HG03196 (cell line): ENCODE measurements at regions not wholly inside any gene's neighbourhood (a gene's known extent, or its start where the extent isn't known, plus 50 kb on each side); places are given as distances from the start of the nearest gene placed in this dataset.

Experiments used
- ATAC-seq: cut with Tn5 transposase; IDR thresholded peaks from one replicate; pipeline ENCODE4 v1.9.1; 2021; ENCODE audit not compliant: unreplicated experiment

DNA sequence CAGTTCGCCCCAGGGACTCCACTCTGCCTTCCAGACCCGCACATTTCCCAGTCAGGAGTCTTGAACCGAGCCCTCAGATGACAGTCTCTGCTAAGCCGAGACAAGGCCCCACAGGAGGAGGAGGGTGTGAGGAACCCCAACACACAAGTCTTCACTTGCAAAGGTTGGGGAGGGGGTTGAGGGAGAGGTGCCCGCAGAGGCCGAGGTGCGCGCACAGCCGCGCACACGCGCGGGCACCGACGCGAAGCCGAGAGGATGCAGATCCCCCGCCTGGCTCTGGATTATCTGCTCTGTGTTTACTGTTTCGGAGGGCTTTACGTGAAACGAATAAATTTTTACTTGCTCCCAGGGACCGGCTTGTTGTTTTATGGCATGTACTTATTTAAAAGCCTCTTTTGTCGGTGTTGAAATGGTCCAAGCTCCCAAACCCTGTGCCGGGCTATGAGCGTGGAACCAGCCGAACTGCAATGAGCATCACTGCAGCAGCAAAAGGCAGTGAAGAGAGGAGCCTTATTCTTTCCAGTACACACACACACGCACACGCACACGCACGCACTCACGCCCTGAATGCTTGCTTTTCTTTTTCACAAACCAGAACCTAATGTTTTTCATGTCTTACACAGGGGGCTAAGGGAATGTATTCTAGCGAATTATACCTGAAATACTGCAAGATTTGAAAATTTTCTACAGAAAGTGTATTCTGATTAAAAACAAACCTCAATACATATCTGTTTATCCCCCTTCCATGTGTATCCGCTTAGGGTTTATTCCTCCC lies 297.7 kb downstream of the PARP8 start:
- ATAC-seq = no peak

DNA sequence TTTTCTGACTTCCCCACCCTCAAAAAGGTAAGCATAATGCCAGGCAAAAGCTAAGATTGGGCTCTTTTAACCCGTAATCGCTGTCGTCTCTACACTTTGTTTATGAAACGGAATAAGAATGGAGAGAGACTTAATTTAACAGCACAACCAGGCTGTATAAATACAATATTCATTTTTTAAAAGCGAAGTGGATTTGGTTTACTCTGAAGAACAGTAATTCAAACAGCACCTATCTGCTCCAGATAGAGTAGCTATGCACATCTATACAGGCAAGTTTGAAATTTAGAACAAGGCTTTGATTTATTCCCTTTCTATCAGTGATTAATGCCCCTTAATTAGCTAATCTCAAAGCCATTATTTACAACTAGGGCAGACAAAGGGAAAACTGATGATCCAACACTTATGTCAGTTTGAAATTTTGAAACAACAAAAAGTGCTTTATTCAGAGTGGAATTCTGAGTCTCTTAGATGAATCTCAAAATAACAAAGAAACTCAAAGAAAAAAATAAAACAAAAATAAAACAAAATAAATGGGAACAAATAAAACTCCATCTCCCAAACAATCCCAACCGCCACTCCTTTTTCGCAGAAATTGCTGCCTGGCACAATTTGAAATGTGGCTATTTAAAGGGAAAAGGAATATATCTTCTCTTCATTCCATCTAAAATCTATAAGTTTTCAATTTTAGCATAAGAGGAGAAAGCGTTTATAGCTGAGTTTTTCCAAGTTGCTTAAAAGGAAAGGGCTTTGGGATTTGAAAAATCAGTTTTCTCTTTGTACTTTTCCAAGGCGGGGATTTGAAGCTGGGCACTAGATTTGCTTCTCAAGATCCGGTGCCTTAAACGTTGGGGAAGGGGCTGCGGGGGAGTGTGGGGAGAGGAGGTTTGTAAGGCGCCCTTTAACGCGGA lies 298.6 kb downstream of the PARP8 start:
- no peak for ATAC-seq

DNA sequence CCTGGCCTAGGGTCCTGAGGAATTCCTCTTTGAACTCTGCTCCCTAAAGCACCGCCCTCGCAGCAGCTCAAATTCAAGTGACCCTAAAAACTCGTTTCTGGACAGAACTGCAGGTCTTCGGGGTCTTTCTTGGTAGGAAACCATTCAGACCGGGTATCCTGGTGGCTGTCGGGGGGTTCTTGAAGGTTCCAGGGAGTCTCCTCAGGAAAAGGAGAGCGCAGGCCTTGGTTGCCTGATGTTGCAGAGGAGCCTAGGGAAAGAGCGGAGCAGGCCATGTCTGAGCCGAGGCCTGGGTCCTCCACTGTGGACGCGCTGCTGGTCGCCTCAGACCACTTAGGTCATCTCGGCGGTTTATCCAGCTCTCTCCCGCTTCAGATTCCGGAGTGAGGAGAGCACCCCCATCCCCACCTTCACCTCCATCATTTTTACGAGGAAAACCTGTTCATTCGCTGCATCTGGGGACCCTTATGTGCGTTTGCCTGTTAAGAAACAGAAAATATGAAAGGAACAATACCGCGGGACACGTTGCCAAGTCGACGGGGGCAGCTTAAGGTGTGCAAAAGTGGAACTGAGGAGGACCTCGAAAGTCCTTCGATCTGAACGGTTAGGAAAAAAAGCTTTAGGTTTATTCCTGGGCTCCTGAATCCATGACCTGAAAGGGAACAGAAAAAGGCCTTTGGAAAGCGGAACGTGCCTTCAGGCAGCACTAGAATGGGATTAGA lies 299.4 kb downstream of the PARP8 start:
- ATAC-seq = no peak

DNA sequence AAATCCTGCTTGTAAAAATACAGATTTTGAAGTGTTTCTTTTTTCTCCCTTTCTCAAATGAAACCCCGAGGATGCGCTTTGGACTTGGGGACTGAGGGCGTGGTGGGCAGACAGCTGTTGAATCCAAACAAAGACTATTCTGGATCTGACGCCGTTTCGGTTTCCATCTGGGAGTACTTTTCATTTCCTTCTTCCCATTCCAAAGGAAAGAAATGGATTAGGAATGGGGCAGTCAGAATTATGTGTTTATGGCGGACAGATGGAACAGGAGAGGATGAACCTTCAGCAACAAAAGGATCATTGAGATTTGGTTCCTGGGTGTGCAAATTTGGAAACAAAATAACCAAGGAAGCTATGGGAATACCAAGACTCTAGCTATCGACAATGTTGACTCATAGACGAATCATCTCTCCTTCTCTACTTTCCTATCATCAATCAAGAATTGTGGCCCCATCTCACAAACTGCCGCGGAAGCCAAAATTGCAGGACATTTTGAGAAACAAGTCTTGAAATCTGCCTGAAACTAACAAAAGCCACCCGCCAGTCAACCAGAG lies 300.6 kb downstream of the PARP8 start:
- no peak for ATAC-seq

DNA sequence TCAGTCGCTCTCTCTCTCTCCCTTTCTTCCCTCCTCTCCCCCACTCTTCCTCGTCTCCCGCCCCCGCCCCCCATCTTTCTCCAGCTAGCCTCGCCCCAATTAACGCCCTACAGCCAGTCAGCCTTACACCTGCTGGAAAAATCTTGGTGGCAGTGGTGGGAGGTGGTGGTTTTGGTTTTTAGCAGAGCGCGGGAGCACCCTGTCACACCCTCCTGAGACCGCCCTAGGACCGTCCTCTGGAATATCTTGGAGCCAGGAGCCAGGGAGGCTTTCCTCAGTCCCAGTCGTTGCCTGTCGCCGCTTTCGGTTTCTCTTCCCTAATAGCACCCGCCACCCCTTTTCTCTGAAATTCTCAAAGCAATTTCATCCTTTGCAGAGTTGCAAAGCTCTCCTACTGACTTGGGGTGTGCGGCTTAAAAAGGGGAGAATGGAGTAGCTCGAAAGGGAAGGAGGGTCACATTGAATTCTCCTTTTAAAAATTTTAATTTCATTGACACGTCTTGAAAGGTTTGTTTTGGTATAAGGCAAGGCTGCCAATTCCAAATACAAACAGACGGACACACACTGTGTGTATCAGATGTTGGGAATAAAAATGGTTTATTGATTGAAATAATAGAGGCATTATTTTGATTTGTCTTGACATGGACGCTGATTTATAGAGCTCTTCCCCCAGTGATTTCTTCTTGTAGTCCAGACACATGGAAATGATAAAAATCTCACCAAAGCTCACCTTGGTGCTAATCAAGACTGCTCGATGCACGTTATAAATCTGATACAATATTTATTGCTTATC lies 301.3 kb downstream of the PARP8 start:
- ATAC-seq = no peak

DNA sequence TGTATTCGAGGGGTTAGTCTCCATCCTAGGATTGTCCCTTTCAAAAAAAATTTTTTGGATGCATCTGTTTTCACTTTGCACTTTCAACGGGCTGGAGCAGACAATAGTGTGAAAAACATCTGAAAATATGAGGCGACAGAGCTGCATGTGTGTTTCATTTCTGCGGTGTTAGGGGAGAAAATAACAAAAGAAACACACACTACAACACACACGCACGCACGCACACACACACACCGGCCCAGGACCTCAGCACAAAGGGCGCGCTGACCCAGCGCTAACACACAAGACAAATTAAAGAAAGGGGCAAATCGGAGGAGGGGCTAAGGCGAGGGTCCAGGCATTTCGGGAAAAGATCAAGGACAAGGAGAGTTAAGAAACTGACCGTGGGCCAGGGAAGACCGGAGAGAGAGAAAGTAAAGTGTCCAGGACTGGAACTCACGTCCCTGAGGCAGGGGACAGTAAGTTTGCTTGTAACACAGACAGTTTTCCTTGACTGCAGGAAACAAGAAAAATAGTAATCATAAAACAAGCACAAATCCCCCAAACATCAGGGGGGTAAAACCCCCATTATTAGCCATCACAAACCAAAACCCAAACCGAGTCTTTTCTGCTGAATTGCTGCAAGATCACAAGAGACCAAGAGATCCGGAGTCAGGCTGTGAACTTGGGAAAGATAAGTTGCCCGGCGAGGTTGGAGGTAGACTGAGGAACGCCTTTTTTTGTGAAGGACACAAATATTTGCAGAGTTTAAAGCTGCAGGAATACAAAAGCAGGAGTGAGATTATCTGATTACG lies 302.1 kb downstream of the PARP8 start:
- no peak for ATAC-seq

DNA sequence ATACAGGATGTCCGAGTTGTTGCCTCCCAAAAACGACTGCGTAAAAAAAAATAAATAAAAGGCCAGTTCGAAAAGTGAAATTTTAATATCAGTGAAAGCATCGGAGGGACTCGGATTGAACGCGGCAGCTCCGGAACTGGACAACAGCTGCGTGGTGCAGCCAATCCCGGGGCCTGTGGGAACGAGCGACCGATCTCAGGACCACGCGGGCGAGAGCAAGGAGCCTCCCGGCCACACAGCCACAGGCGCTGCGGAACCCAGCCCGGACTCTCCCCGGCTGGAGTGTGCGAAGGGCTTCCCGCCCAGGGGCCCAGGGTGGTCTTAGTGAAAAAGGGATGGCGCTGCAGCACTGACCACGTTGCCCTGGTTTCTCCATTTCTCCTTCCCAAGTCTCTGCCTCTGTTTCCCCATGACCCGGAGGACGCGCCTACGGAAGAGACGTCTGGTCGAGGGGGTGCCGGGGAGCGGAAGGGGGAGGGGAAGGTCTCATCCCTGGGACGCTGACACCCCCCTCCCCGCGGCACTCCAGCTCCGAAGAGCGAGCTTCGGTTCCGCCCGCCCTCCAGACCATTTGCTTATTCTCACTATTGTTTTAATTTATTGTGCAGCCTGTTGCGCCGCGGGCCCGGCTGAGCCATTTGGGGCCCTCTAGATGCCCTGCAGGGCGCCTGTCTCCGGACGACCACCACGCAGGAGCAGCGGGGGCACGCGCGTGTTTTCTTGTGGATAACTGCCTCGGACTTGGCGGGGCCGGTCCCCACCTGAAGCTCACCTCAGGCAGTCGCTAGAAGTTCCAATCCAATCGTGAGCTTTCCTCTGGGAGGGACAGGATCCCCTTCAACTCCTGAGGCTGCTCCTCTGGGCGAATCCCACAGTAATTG lies 303.0 kb downstream of the PARP8 start:
- no peak for ATAC-seq

DNA sequence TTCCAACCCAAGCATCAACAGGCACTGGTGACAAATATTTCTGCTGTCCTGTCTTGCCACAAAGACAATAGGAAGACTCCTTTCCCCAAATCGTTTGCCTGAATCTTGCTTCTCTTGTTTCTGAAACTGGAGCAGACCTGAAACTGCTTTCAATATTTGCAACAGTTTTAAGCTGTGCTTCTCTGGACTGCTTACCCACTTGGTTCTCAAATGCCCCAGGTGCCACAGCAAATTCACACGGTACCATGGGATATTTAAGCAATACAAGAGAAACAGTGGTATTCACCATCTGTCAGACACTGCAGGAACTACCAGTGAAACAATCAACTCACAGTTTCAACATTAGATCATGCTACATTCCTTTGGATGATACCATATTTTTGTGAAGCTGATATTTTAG lies 309.4 kb downstream of the PARP8 start:
- ATAC-seq = no peak

DNA sequence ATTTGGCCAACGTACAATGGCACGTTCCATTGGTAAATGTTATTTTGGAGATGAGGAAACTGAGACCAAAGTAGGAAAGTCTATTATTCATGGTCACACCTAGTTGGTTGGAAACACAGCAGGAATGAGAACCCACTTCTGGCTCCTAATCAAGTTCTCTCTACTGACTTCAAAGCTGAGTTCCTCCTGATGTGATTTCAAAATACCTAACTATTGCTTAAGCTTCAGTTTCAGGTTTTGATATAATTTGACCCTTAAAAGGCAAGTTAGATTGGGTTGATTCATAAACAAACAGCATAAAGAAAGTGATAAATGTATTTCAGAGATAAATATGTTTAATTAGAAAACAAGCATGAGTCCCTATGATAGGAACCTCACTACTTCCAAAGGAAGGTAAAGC lies 312.5 kb downstream of the PARP8 start:
- no peak for ATAC-seq

DNA sequence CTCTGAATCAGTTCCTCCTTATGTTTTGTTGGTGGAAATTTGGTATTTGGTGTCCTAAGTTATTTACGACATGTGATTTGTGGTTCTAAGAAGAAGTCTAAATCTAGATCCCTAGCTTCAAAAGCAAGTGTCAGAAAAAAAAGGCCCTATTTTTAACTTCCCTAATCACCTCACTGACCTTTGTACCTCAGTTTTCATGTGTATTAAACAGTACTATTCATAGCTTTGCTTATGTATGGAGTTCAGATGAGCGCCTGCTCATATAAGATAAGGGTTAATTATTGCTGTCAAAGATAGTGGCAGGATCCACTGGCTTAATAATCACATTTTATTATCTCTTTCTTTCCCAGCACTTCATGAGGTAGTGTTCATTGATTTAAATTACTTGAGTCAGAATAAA lies 318.2 kb downstream of the PARP8 start:
- ATAC-seq = no peak

DNA sequence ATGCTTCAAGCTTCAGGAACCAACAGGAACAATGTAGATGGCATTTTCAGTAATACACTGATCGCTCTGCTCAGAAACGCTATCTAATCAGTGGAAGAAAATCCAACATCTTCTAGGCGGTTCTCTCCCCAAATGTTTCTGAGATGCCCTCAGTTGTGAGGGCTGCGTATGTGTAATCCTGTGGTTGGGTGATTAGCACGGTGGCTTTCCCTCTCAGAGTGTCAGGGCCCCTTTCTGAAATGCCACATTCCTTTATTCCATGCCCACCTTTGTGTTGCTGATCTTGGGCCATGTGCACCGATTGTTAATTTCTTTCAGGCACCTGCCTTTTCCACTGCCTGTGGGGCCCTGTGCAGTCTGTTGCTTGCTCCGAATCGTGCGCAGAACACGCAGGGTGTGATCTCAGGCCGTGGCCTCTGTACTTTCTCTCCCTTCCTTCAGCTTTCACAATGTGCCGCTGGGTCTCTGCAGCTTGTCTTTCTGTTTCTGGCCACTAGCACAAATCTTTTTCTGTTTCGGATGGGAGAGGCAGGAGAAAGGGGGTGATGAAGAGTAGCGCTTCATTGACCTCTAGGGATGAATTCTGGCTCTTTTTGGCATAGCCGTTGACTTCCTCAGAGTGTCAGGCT lies 324.0 kb downstream of the PARP8 start:
- ATAC-seq = no peak

DNA sequence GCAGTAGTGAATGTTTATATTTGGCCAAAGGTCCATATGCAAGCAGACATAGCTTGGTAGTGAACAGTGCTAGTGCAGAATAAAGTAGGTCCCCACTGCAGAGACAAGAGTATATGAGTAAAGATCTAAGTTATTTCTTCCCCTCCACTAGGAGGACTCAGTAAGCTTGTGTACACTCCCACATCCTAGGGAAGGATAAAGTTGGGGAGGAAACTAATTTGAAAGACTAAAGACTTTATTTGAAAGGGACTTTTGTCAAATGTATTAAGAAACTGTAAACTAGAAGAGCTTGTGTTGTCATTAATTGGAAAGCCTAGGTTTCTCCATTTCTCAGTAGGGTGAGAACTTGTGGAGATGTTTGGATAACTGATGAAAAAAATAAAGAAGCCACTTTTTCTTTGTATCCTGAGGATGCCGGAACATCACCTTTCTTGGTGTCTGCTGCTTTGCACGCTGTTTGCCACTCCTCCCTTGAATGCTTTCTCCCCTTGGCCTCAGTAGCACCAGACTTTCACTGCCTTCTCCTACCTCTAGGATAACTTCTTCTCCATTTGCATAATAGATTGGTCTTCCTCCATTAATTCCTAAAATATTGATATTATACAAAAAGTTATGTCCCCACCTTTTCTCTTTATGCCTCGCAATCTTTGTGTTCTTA lies 329.0 kb downstream of the PARP8 start:
- ATAC-seq = no peak

DNA sequence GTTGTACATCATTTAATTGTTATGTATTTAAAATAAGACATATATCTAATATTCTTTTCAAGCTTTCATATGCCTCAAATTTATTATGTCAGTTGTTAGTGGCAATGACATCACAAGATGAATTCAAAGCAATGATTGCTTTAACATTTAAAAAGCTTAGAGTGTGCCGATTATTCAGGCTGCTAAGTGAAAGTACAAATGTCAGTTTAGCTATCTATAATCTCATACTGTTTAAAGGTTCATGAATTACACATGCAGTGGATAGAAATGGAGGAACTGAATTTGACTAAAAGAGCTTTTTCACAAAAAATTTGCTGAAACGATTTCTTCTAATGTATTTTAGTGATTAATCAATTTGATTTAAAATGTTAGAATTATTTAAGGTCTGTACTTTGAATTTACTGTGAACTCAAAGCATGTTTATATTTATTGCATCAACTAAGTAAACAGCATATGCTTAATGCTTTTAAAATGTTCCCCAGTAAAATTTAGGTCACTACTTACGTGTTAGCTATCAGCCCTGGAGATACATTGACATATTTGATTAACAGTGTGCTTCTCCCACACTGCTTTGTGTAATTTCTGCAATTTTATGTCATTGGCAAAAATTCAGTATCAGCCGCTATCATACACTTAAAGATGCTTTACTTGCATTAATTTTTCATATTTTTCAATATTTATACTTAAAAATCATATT lies 334.9 kb downstream of the PARP8 start:
- ATAC-seq = no peak

DNA sequence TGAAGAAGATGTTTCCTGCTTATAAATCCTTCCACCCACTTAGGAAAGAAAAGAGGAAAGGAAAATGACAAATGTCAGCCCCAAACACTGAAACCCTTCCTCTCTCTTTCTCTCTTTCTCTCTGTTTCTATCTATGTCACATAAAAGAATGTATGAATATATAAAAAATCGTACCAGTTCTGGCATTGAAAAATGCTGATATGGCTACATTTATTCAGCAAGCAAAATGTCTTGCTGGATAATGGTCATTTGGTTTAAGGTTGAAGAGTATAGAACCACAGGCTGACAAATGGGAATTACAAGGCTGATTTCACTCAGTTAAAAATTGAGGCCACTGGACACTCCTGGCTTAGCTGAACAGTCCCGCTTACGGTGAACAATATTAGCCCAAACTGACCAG lies 335.9 kb downstream of the PARP8 start:
- no peak for ATAC-seq

DNA sequence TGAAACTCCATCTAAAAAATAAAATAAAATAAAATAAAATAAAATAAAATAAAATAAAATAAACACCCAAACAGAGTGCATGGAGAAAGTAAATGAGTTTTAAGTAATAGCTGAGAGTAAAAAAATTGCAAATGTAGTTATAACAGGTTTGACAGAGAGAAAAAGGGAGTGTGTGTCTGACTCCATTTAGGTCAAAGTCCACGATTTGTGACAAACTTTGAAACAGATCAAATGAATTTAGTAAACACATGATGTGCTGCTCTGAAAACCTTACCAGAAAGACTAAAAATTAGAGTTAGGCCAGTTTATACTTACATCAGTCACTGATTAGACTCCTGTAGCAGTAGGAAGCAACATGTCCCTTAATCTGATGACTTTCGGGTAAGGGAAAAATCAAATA lies 346.6 kb downstream of the PARP8 start:
- no peak for ATAC-seq

DNA sequence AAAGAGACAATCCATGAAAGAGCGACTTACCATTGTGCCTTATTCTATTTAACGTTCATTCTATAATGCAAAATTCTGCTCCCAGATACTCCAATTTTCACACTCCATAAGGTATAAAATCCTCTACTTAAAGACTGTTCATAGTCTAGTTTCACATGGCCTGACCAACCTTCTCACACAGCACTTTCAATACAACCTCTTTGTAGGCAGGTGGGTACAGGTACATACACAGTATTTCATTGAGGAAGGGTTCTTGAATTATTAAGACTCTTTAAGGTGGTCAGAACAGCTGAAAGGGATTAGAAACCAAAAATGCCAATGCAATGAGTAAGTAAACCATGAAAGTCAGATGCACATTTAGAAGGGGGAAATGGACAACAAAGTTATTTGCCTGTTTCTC lies 352.0 kb downstream of the PARP8 start:
- no peak for ATAC-seq

DNA sequence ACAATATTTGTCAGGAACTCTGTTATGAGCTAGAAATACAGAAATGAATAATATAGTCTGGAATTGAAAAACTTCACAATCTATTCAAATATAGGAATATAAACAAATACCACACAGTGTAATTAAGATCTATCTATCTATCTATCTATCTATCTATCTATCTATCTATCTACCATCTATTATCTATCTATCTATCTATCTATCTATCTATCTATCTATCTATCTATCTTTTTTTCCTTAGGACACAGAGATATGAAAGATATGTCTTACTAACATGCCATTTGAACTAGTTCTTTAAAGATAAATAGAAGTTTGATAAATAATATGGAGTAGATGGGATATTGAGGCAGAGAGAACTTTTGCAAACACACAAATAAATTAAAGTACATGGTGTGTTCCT lies 357.8 kb downstream of the PARP8 start:
- ATAC-seq = no peak
